Colonic mucosa (tissue), 4 donors: ENCODE measurements at regions not wholly inside any gene's neighbourhood (a gene's known extent, or its start where the extent isn't known, plus 50 kb on each side); places are given as distances from the start of the nearest gene placed in this dataset.

Experiments used
- DNase-seq: peaks from one replicate; pipeline ENCODE4 v3.0.0-alpha.2; 2020
- H3K27ac ChIP-seq: fragments of 200-600 bp; one replicate; pipeline ENCODE4 v1.8.0; 2021
- H3K27me3 ChIP-seq: fragments of 200-600 bp; one replicate; pipeline ENCODE4 v1.8.0; 2021
- H3K36me3 ChIP-seq: fragments of 200-600 bp; one replicate; pipeline ENCODE4 v1.8.0; 2021
- H3K4me1 ChIP-seq: fragments of 200-600 bp; one replicate; pipeline ENCODE4 v1.8.0; 2021; ENCODE audit warnings: mild to moderate bottlenecking
- H3K4me3 ChIP-seq: fragments of 200-600 bp; one replicate; pipeline ENCODE4 v1.8.0; 2021
- H3K9ac ChIP-seq, 2 donors: one replicate each; pipeline ENCODE4 v1.7.0; 2013; ENCODE audit warnings: control low read depth in 2 of 2, low read depth in 2 of 2, low read length in 2 of 2
- H3K9me3 ChIP-seq: fragments of 200-600 bp; one replicate; pipeline ENCODE4 v1.8.0; 2021
- CTCF ChIP-seq: fragments of 200-600 bp; IDR thresholded peaks from one replicate; pipeline ENCODE4 v1.8.0; 2022; ENCODE audit warnings: antibody characterized with exemption, mild to moderate bottlenecking
- intact Hi-C: fragments of 100-400 bp; cut with DNase I; formaldehyde crosslinking; loops from one replicate; pipeline ENCODE4 v1.14.1; 2022
- donor health status: healthy.
- donor health status: DM: no; HTN: no; CAD: no.
- donor health status: DM: no; HTN: no; CAD: no.

GRCh38 chr17:12406623-12407215, 259.0 kb upstream of the MYOCD start:
- DNase-seq = no peak
- no peaks in the 10 kb centered on the region for H3K9me3 ChIP-seq
- H3K36me3 ChIP-seq = no peaks in the 10 kb centered on the region
- H3K27ac ChIP-seq = no peak overlapping the region
- no peaks in the 10 kb centered on the region for H3K4me1 ChIP-seq
- intact Hi-C loops = no loop called here
- H3K9ac ChIP-seq = no peak overlapping the region
- no peaks in the 10 kb centered on the region for H3K27me3 ChIP-seq
- no peak overlapping the region for H3K4me3 ChIP-seq
- no peak for TF ChIP-seq CTCF

GRCh38 chr17:12407495-12408252, 258.0 kb upstream of the MYOCD start:
- Histone ChIP-seq H3K9ac (no peak overlapping the region), H3K4me3 (no peak overlapping the region), H3K27me3 (no peaks in the 10 kb centered on the region), H3K9me3 (no peaks in the 10 kb centered on the region), H3K27ac (no peak overlapping the region), H3K36me3 (no peaks in the 10 kb centered on the region), H3K4me1 (no peaks in the 10 kb centered on the region)
- intact Hi-C loops = no loop called here
- TF ChIP-seq CTCF = no peak
- DNase-seq = no peak

- H3K36me3 ChIP-seq = no peaks in the 10 kb centered on the region
- no peaks in the 10 kb centered on the region for H3K9me3 ChIP-seq
- intact Hi-C loops = no loop called here
- no peak overlapping the region for H3K27ac ChIP-seq
- H3K27me3 ChIP-seq = no peaks in the 10 kb centered on the region
- H3K9ac ChIP-seq = no peak overlapping the region
- H3K4me1 ChIP-seq = no peaks in the 10 kb centered on the region
- TF ChIP-seq CTCF = no peak
- DNase-seq = no peak
- no peak overlapping the region for H3K4me3 ChIP-seq
These were observed 256.6 kb upstream of the MYOCD start for GRCh38 chr17:12409082-12409481.

- Histone ChIP-seq H3K9me3 (no peaks in the 10 kb centered on the region), H3K27ac (no peak overlapping the region), H3K27me3 (no peaks in the 10 kb centered on the region), H3K4me1 (no peaks in the 10 kb centered on the region), H3K9ac (no peak overlapping the region), H3K4me3 (no peak overlapping the region), H3K36me3 (no peaks in the 10 kb centered on the region)
- intact Hi-C loops = loop anchor here (10.0 kb wide), 1 partner anchor 46 kb away; no protein-coding TSS in a partner anchor
- no peak for TF ChIP-seq CTCF
- no peak for DNase-seq
These were observed 255.0 kb upstream of the MYOCD start for GRCh38 chr17:12410717-12411116.

GRCh38 chr17:12415031-12415430, 250.7 kb upstream of the MYOCD start:
- Histone ChIP-seq H3K27me3 (no peaks in the 10 kb centered on the region), H3K27ac (no peak overlapping the region), H3K9ac (no peak overlapping the region), H3K36me3 (no peaks in the 10 kb centered on the region), H3K4me1 (no peaks in the 10 kb centered on the region), H3K9me3 (no peaks in the 10 kb centered on the region), H3K4me3 (no peak overlapping the region)
- intact Hi-C loops = loop anchor here (10.0 kb wide), 1 partner anchor 50 kb away; no protein-coding TSS in a partner anchor
- DNase-seq = no peak
- TF ChIP-seq CTCF = no peak
